ENCODE measurements at regions not wholly inside any gene's neighbourhood (a gene's known extent, or its start where the extent isn't known, plus 50 kb on each side); places are given as distances from the start of the nearest gene placed in this dataset.

DNA sequence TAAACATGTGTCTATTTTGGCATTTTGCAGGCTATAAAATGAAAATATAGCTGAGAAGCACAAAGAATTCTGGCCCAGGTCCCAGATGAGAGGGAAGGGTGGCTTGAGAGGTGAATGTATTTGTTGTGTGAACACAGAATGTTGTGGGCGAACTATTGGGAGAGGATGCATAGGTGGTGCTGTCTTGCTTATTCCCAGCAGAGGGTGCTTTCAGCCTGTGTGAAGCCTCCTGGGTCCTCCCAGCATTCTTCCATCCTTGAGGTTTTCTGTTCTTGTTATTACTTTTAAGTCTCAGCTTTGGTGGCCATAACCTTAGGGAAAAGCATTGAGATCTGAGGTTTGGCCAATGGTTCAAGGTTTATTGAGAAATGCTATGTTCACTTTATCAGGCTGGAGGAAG lies 108.7 kb upstream of the SNX19 start:
- no peaks in the 10 kb centered on the region for H3K36me3 ChIP-seq (ENCODE audit: control insufficient read depth, insufficient read depth, low read length)
- no peak overlapping the region for H3K4me3 ChIP-seq (replicated peaks; ENCODE audit: low read depth, low read length)
- DNase-seq (ENCODE audit: extremely low read depth, insufficient read length): no peak
- peaks cover 1% of the 10 kb centered on the region; the same call in 1 of the 2 replicates for H3K27me3 ChIP-seq (replicated peaks; ENCODE audit: control insufficient read depth, insufficient read depth, low read length)
- TF ChIP-seq, protein P1, sequence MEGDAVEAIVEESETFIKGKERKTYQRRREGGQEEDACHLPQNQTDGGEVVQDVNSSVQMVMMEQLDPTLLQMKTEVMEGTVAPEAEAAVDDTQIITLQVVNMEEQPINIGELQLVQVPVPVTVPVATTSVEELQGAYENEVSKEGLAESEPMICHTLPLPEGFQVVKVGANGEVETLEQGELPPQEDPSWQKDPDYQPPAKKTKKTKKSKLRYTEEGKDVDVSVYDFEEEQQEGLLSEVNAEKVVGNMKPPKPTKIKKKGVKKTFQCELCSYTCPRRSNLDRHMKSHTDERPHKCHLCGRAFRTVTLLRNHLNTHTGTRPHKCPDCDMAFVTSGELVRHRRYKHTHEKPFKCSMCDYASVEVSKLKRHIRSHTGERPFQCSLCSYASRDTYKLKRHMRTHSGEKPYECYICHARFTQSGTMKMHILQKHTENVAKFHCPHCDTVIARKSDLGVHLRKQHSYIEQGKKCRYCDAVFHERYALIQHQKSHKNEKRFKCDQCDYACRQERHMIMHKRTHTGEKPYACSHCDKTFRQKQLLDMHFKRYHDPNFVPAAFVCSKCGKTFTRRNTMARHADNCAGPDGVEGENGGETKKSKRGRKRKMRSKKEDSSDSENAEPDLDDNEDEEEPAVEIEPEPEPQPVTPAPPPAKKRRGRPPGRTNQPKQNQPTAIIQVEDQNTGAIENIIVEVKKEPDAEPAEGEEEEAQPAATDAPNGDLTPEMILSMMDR (IDR thresholded peaks at IDR 0.05; ENCODE audit: insufficient read depth, low read length, poor library complexity, severe bottlenecking): peak; percentile 43

DNA sequence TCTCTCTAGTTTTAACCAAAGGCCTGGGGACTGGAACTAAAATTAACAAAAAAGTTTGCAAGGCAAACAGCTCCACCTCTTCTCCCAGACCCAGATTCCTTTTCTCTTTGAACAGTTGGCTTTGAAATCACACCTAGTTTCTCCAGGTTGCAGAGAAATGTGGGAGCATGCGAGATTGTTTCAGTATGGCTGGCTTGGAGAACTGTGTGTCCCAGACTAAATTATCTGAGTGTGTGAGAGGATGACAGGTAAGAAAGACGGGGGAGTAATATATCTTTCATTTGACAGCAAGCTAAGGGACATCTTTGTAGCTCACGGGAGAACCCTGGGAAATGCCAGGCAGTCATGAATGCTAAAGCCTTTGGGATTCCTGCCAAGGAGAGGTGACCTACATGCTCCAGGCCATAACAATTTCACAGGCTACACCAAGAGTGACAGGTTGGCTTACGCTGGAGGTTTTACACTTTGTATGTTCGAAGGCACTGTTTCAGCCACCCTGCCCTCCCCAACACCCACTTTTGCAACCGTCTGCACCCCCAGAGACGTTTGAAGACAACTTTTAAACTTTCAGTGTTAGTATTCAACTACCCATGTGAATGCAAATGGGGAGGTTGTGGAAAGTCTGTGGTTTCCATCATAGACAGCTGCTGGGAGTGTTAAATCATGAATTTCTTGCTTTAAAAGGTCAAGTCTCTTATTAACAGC lies 109.3 kb upstream of the SNX19 start:
- TF ChIP-seq, protein P1 (IDR thresholded peaks at IDR 0.05; ENCODE audit: insufficient read depth, low read length, poor library complexity, severe bottlenecking): no peak
- DNase-seq (ENCODE audit: extremely low read depth, insufficient read length): peak; percentile 3
- Histone ChIP-seq H3K36me3 (ENCODE audit: control insufficient read depth, insufficient read depth, low read length) (no peaks in the 10 kb centered on the region), H3K4me3 (replicated peaks; ENCODE audit: low read depth, low read length) (no peak overlapping the region), H3K27me3 (replicated peaks; ENCODE audit: control insufficient read depth, insufficient read depth, low read length) (peaks cover 1% of the 10 kb centered on the region; the same call in 1 of the 2 replicates)

DNA sequence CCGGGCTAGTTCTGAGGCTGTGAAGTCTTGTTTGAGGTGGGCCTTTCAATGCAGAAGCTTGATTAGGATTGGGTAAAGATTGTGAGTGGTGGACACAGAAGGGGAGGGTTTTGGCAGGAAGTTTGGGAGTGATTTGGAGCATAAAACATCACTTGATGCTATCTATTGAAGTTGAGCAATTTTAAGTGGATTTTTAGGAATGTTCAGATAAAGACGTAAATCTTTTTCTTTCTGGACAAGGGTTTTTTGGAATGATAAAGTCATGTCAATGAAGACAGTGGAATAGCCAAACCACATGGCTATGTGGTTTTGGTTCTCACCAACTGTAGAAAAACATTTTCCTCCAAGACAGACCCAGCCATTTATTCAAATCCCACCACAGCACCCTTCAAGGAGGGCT lies 111.2 kb upstream of the SNX19 start:
- peaks cover 1% of the 10 kb centered on the region; the same call in 1 of the 2 replicates for H3K27me3 ChIP-seq (replicated peaks; ENCODE audit: control insufficient read depth, insufficient read depth, low read length)
- no peak overlapping the region for H3K4me3 ChIP-seq (replicated peaks; ENCODE audit: low read depth, low read length)

DNA sequence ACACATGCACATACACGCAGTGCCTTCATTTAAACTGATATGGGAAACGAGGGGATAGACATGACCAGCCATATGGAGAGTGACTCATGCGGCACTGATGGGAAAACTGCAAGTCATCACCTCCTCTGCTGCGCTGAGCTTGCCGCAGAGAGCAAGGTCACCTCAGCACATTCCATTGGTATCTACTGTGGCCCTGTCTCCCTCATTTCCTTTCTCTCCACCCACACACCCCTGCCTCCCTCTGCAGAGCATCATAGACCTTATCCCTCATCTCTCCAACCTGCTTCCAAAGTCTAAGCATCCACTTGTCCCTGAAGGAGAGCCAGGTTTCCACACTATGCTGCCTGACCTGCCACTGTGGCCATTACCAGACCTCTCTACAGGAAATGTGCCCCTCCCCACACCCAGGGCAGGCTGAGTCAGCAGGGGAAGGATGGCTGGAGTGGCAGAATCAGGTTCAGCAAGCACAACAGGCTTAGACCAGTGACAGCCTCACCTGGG lies 116.9 kb upstream of the SNX19 start:
- no peaks in the 10 kb centered on the region for H3K36me3 ChIP-seq (ENCODE audit: control insufficient read depth, insufficient read depth, low read length)
- TF ChIP-seq, protein P1 (IDR thresholded peaks at IDR 0.05; ENCODE audit: insufficient read depth, low read length, poor library complexity, severe bottlenecking): no peak
- no peak for DNase-seq (ENCODE audit: extremely low read depth, insufficient read length)
- H3K27me3 ChIP-seq (replicated peaks; ENCODE audit: control insufficient read depth, insufficient read depth, low read length): peaks cover 2% of the 10 kb centered on the region; the same call in 1 of the 2 replicates
- no peak overlapping the region for H3K4me3 ChIP-seq (replicated peaks; ENCODE audit: low read depth, low read length)

More for the DNA sequence above, 111.2 kb upstream of the SNX19 start:
- TF ChIP-seq, protein P1 (IDR thresholded peaks at IDR 0.05; ENCODE audit: insufficient read depth, low read length, poor library complexity, severe bottlenecking): no peak
- H3K36me3 ChIP-seq (ENCODE audit: control insufficient read depth, insufficient read depth, low read length): no peaks in the 10 kb centered on the region
- no peak for DNase-seq (ENCODE audit: extremely low read depth, insufficient read length)

DNA sequence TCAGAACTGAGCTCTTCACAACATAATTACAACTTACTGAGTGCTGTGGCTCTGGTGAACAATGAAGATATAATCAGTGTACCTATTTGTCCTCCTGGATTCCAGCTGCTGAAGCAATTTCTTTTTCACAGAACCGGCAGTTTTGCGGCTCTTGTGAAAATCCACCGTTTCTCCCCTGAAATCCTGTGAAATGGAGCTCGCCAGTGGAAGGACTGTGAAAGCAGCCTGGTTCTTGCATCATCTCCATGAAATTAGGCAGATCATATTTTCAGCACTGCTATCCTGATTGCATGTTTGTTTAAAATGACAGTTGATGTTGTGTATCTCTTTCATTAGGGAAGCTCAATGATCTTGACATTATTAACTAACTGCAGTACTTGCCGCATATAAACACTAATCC lies 120.2 kb upstream of the SNX19 start:
- no peak for DNase-seq (ENCODE audit: extremely low read depth, insufficient read length)
- TF ChIP-seq, protein P1 (IDR thresholded peaks at IDR 0.05; ENCODE audit: insufficient read depth, low read length, poor library complexity, severe bottlenecking): no peak
- no peaks in the 10 kb centered on the region for H3K36me3 ChIP-seq (ENCODE audit: control insufficient read depth, insufficient read depth, low read length)
- peaks cover 2% of the 10 kb centered on the region; the same call in 1 of the 2 replicates for H3K27me3 ChIP-seq (replicated peaks; ENCODE audit: control insufficient read depth, insufficient read depth, low read length)
- H3K4me3 ChIP-seq (replicated peaks; ENCODE audit: low read depth, low read length): no peak overlapping the region

Data from GM06990 (cell line).